ENCODE measurements at regions not wholly inside any gene's neighbourhood (a gene's known extent, or its start where the extent isn't known, plus 50 kb on each side); places are given as distances from the start of the nearest gene placed in this dataset.

DNA sequence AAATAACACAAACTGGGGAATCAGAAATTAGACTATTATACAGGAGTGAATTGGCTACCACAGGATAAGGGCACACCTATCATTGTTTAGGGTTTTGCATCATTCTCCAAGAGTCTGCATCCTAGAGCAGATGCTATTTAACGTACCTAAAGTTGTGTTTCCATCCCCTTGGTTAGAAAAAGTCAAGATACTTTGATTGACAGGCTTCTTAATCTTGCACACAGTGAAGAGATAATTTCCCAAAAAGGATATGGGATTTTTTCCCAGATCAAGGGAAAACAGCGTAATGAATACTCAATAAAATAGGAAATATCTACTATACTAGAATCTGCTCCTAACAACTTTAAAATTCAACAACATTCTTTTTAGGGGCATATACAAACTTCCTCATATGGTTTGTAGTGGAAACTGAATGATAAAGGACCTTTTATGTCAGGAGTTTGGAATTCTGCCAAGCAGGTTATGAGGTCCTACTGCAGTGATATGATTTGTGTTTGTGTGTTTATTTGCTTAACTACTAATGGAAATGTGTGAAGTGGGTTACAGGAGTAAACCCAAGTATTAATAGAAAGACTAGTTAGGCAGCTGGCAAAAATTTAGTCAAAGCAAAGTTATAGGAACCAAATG lies 124.1 kb upstream of the MME start:
- no peak for DNase-seq (ENCODE audit: extremely low spot score)
- ChIA-PET CTCF (interaction anchor here (1.0 kb wide), 1 partner anchor 9 kb away, joined by 5 read pairs; no protein-coding TSS in a partner anchor), POLR2A (no interaction called here)
- TF ChIP-seq, protein P1, sequence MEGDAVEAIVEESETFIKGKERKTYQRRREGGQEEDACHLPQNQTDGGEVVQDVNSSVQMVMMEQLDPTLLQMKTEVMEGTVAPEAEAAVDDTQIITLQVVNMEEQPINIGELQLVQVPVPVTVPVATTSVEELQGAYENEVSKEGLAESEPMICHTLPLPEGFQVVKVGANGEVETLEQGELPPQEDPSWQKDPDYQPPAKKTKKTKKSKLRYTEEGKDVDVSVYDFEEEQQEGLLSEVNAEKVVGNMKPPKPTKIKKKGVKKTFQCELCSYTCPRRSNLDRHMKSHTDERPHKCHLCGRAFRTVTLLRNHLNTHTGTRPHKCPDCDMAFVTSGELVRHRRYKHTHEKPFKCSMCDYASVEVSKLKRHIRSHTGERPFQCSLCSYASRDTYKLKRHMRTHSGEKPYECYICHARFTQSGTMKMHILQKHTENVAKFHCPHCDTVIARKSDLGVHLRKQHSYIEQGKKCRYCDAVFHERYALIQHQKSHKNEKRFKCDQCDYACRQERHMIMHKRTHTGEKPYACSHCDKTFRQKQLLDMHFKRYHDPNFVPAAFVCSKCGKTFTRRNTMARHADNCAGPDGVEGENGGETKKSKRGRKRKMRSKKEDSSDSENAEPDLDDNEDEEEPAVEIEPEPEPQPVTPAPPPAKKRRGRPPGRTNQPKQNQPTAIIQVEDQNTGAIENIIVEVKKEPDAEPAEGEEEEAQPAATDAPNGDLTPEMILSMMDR (IDR thresholded peaks at IDR 0.05; ENCODE audit: control extremely low read depth, extremely low read depth, low read depth, missing control alignments), result no peak

DNA sequence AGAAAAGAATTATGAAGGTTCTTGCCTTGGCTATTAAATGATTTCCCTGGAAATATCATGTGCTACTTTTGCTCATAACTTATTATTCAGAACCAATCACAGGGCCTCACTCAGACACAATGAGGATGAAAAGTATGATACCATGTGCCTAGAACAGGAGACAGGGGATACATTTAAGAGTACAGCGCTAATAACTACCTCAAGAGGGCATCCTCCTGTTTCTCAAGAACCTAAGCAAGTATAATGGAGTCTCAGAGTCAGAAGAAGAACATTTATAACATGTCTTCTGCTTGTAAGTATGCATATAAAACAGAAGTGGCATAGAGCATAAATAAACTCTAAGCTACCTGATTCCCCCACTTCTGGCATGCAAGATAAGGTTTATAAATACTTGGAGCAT lies 125.4 kb upstream of the MME start:
- POLR2A ChIA-PET, result no interaction called here
- DNase-seq (ENCODE audit: extremely low spot score), result no peak
- TF ChIP-seq, protein P1 (IDR thresholded peaks at IDR 0.05; ENCODE audit: control extremely low read depth, extremely low read depth, low read depth, missing control alignments), result no peak
- CTCF ChIA-PET, result interaction anchor here (1.0 kb wide), 1 partner anchor 24 kb away, joined by 3 read pairs; no protein-coding TSS in a partner anchor

DNA sequence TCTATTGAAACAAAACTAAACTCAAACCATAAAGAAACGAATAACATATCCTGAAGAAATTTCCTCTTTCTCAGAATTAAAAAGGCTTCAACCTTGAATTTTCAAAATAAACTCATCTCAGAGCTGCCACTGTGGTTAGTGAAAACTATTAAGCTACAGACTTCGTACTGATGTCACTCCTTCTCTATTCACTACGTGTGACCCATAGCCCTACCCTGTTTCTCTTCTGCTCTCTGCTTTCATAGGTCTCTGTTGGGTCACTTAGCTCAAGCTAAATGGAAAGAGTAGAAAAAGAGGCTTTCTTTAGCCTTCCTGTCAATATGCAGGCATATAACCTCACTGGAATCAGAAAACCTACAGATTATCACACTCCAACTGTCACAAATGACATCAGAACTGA lies 126.6 kb upstream of the MME start:
- DNase-seq (ENCODE audit: extremely low spot score), result no peak
- CTCF ChIA-PET, result interaction anchor here (1.0 kb wide), 1 partner anchor 27 kb away, joined by 3 read pairs; no protein-coding TSS in a partner anchor
- TF ChIP-seq, protein P1 (IDR thresholded peaks at IDR 0.05; ENCODE audit: control extremely low read depth, extremely low read depth, low read depth, missing control alignments), result no peak
- POLR2A ChIA-PET, result no interaction called here

DNA sequence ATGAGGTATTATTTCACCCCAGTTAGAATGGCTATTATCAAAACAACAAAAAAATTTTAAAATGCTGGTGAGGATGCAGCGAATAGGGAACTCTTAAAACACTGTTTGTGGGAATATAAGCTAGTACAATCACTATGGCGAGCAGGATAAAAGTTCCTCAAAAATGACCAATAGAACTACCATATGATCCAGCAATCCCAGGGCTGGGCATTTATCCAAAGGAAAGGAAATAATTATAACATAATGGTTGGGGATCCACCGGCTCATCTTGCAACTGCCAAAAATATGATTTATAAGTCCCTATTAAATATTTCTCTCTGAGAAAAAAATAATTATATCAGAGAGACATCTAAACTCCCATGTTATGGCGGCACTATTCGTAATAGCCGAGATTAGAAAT lies 127.6 kb upstream of the MME start:
- TF ChIP-seq, protein P1 (IDR thresholded peaks at IDR 0.05; ENCODE audit: control extremely low read depth, extremely low read depth, low read depth, missing control alignments), result no peak
- DNase-seq (ENCODE audit: extremely low spot score), result no peak
- ChIA-PET POLR2A (no interaction called here), CTCF (no interaction called here)

DNA sequence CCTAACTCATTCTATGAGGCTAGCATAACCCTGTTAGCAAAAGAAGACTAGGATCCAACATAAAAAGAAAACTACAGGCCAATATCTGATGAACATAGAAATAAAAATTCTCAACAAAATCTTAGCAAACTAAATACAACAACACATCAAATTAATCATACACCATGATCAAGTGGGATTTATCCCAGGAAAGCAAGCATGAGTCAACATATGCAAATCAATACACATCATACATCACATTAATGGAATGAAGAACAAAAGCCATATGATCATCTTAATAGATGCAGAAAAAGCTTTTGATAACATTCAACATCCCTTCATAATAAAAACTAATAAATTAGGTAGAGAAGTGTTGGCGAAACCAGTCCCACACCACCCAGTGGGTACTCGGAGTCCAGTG lies 136.1 kb upstream of the MME start:
- TF ChIP-seq, protein P1 (IDR thresholded peaks at IDR 0.05; ENCODE audit: control extremely low read depth, extremely low read depth, low read depth, missing control alignments), result no peak
- DNase-seq (ENCODE audit: extremely low spot score), result no peak
- ChIA-PET POLR2A (no interaction called here), CTCF (no interaction called here)

DNA sequence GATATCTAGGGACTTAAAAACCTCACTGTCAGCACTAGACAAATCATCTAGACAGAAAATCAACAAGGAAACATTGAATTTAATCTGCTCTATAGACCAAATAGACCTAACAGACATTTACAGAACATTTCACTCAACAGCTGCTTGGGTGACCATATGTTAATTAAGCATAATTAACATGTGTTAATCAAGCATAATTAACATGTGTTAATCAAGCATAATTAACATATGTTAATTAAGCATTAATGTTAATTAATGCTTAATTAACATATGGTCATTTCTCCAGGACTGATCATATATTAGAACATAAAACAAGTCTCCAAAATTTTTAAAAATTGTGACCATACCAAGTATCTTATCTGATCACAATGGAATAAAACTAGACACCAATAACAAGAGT lies 137.3 kb upstream of the MME start:
- TF ChIP-seq, protein P1 (IDR thresholded peaks at IDR 0.05; ENCODE audit: control extremely low read depth, extremely low read depth, low read depth, missing control alignments), result no peak
- POLR2A ChIA-PET, result no interaction called here
- no peak for DNase-seq (ENCODE audit: extremely low spot score)
- CTCF ChIA-PET, result no interaction called here

Data from GM10248 (cell line).